GM23338 (cell line): ENCODE measurements at regions not wholly inside any gene's neighbourhood (a gene's known extent, or its start where the extent isn't known, plus 50 kb on each side); places are given as distances from the start of the nearest gene placed in this dataset.

Experiments
- CREB1 ChIP-seq: fragments of 250-450 bp; sonication (Bioruptor Pico); IDR thresholded peaks from 2 replicates; pipeline ENCODE4 v1.5.0; 2020; ENCODE audit warnings: low read depth, mild to moderate bottlenecking, moderate library complexity
- EZH2 ChIP-seq: fragments of 200-600 bp; sonication (generic); IDR thresholded peaks from one replicate; pipeline ENCODE4 v1.8.0; 2017; ENCODE audit warnings: antibody characterized with exemption, mild to moderate bottlenecking, low read depth; ENCODE audit not compliant: unreplicated experiment
- EZH2phosphoT487 ChIP-seq: fragments of 200-600 bp; sonication (generic); IDR thresholded peaks from one replicate; pipeline ENCODE4 v1.8.1; 2018; ENCODE audit warnings: antibody characterized with exemption; ENCODE audit not compliant: unreplicated experiment
- JUNB ChIP-seq: IDR thresholded peaks from one replicate; pipeline ENCODE4 v1.6.1; 2016; ENCODE audit warnings: antibody characterized with exemption; ENCODE audit not compliant: unreplicated experiment
- NANOG ChIP-seq: IDR thresholded peaks from 2 replicates; pipeline ENCODE4 v1.6.1; 2016; ENCODE audit warnings: antibody characterized with exemption, borderline replicate concordance
- POLR2AphosphoS5 ChIP-seq: IDR thresholded peaks from 2 replicates; pipeline ENCODE4 v1.6.1; 2016; ENCODE audit warnings: antibody characterized with exemption, low read depth
- TF ChIP-seq, protein P1 (sequence below), 2 experiments: fragments of 200-600 bp in 1 of 2; sonication (generic) in 1 of 2; conservative IDR thresholded peaks; 2 replicates each; pipeline versions ENCODE4 v1.5.1 to v1.6.1; 2016 to 2017; ENCODE audit warnings: antibody characterized with exemption in 2 of 2, low read depth in 2 of 2, mild to moderate bottlenecking in 2 of 2, moderate library complexity in 1 of 2
- TF ChIP-seq, protein P2 (sequence below): IDR thresholded peaks from one replicate; pipeline ENCODE4 v1.6.1; 2018; ENCODE audit warnings: antibody characterized with exemption; ENCODE audit not compliant: unreplicated experiment
- TF ChIP-seq, protein P3 (sequence below): fragments of 250-450 bp; sonication (Bioruptor Pico); IDR thresholded peaks from 2 replicates; pipeline ENCODE4 v1.5.0; 2020; ENCODE audit warnings: mild to moderate bottlenecking, moderate library complexity
- TF ChIP-seq, protein P4 (sequence below): IDR thresholded peaks from 2 replicates; pipeline ENCODE4 v1.6.1; 2016; ENCODE audit warnings: antibody characterized with exemption

DNA sequence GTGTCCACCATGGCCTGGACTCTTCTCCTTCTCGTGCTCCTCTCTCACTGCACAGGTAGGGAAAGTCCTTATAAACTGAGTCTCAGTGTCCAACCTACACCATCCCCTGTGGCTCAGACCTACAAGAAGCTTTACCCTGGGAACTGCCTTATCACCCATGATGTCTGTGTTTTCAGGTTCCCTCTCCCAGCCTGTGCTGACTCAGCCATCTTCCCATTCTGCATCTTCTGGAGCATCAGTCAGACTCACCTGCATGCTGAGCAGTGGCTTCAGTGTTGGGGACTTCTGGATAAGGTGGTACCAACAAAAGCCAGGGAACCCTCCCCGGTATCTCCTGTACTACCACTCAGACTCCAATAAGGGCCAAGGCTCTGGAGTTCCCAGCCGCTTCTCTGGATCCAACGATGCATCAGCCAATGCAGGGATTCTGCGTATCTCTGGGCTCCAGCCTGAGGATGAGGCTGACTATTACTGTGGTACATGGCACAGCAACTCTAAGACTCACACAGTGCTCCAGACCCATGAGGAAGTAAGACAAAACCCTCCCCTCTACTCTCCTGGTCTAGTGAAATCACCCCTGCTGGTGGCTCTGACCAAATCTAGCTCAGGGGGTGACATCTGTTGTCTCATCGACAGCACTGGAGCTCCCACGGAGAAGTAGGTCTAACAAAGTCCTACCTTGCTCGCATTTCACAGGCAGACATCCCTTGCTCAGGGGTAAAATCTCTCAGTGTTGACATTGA lies 74.3 kb downstream of the VPREB1 start:
- TF ChIP-seq POLR2AphosphoS5: no peak
- TF ChIP-seq, protein P1, sequence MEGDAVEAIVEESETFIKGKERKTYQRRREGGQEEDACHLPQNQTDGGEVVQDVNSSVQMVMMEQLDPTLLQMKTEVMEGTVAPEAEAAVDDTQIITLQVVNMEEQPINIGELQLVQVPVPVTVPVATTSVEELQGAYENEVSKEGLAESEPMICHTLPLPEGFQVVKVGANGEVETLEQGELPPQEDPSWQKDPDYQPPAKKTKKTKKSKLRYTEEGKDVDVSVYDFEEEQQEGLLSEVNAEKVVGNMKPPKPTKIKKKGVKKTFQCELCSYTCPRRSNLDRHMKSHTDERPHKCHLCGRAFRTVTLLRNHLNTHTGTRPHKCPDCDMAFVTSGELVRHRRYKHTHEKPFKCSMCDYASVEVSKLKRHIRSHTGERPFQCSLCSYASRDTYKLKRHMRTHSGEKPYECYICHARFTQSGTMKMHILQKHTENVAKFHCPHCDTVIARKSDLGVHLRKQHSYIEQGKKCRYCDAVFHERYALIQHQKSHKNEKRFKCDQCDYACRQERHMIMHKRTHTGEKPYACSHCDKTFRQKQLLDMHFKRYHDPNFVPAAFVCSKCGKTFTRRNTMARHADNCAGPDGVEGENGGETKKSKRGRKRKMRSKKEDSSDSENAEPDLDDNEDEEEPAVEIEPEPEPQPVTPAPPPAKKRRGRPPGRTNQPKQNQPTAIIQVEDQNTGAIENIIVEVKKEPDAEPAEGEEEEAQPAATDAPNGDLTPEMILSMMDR (conservative IDR thresholded peaks at IDR 0.05; ENCODE audit: low read depth in 2 of 2): no peak
- no peak for TF ChIP-seq EZH2
- TF ChIP-seq EZH2phosphoT487: no peak
- TF ChIP-seq, protein P2, sequence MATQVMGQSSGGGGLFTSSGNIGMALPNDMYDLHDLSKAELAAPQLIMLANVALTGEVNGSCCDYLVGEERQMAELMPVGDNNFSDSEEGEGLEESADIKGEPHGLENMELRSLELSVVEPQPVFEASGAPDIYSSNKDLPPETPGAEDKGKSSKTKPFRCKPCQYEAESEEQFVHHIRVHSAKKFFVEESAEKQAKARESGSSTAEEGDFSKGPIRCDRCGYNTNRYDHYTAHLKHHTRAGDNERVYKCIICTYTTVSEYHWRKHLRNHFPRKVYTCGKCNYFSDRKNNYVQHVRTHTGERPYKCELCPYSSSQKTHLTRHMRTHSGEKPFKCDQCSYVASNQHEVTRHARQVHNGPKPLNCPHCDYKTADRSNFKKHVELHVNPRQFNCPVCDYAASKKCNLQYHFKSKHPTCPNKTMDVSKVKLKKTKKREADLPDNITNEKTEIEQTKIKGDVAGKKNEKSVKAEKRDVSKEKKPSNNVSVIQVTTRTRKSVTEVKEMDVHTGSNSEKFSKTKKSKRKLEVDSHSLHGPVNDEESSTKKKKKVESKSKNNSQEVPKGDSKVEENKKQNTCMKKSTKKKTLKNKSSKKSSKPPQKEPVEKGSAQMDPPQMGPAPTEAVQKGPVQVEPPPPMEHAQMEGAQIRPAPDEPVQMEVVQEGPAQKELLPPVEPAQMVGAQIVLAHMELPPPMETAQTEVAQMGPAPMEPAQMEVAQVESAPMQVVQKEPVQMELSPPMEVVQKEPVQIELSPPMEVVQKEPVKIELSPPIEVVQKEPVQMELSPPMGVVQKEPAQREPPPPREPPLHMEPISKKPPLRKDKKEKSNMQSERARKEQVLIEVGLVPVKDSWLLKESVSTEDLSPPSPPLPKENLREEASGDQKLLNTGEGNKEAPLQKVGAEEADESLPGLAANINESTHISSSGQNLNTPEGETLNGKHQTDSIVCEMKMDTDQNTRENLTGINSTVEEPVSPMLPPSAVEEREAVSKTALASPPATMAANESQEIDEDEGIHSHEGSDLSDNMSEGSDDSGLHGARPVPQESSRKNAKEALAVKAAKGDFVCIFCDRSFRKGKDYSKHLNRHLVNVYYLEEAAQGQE: no peak
- TF ChIP-seq, protein P3, sequence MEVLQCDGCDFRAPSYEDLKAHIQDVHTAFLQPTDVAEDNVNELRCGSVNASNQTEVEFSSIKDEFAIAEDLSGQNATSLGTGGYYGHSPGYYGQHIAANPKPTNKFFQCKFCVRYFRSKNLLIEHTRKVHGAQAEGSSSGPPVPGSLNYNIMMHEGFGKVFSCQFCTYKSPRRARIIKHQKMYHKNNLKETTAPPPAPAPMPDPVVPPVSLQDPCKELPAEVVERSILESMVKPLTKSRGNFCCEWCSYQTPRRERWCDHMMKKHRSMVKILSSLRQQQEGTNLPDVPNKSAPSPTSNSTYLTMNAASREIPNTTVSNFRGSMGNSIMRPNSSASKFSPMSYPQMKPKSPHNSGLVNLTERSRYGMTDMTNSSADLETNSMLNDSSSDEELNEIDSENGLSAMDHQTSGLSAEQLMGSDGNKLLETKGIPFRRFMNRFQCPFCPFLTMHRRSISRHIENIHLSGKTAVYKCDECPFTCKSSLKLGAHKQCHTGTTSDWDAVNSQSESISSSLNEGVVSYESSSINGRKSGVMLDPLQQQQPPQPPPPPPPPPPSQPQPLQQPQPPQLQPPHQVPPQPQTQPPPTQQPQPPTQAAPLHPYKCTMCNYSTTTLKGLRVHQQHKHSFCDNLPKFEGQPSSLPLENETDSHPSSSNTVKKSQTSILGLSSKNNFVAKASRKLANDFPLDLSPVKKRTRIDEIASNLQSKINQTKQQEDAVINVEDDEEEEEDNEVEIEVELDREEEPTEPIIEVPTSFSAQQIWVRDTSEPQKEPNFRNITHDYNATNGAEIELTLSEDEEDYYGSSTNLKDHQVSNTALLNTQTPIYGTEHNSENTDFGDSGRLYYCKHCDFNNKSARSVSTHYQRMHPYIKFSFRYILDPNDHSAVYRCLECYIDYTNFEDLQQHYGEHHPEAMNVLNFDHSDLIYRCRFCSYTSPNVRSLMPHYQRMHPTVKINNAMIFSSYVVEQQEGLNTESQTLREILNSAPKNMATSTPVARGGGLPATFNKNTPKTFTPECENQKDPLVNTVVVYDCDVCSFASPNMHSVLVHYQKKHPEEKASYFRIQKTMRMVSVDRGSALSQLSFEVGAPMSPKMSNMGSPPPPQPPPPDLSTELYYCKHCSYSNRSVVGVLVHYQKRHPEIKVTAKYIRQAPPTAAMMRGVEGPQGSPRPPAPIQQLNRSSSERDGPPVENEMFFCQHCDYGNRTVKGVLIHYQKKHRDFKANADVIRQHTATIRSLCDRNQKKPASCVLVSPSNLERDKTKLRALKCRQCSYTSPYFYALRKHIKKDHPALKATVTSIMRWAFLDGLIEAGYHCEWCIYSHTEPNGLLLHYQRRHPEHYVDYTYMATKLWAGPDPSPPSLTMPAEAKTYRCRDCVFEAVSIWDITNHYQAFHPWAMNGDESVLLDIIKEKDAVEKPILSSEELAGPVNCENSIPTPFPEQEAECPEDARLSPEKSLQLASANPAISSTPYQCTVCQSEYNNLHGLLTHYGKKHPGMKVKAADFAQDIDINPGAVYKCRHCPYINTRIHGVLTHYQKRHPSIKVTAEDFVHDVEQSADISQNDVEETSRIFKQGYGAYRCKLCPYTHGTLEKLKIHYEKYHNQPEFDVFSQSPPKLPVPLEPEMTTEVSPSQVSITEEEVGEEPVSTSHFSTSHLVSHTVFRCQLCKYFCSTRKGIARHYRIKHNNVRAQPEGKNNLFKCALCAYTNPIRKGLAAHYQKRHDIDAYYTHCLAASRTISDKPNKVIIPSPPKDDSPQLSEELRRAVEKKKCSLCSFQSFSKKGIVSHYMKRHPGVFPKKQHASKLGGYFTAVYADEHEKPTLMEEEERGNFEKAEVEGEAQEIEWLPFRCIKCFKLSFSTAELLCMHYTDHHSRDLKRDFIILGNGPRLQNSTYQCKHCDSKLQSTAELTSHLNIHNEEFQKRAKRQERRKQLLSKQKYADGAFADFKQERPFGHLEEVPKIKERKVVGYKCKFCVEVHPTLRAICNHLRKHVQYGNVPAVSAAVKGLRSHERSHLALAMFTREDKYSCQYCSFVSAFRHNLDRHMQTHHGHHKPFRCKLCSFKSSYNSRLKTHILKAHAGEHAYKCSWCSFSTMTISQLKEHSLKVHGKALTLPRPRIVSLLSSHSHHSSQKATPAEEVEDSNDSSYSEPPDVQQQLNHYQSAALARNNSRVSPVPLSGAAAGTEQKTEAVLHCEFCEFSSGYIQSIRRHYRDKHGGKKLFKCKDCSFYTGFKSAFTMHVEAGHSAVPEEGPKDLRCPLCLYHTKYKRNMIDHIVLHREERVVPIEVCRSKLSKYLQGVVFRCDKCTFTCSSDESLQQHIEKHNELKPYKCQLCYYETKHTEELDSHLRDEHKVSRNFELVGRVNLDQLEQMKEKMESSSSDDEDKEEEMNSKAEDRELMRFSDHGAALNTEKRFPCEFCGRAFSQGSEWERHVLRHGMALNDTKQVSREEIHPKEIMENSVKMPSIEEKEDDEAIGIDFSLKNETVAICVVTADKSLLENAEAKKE: no peak
- TF ChIP-seq CREB1 (CRISPR knock-in tag): no peak
- TF ChIP-seq, protein P4, sequence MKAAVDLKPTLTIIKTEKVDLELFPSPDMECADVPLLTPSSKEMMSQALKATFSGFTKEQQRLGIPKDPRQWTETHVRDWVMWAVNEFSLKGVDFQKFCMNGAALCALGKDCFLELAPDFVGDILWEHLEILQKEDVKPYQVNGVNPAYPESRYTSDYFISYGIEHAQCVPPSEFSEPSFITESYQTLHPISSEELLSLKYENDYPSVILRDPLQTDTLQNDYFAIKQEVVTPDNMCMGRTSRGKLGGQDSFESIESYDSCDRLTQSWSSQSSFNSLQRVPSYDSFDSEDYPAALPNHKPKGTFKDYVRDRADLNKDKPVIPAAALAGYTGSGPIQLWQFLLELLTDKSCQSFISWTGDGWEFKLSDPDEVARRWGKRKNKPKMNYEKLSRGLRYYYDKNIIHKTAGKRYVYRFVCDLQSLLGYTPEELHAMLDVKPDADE: no peak
- no peak for TF ChIP-seq NANOG
- TF ChIP-seq JUNB: no peak
